Right lobe of liver (tissue), 6 donors: ENCODE measurements at regions not wholly inside any gene's neighbourhood (a gene's known extent, or its start where the extent isn't known, plus 50 kb on each side); places are given as distances from the start of the nearest gene placed in this dataset.
A peak's percentile ranks its signal among the peaks of the same experiment; 100 is the strongest.

Experiments used
- ATAC-seq, 4 donors: fragments of 200-7000 bp; cut with Tn5 transposase; one replicate each; pipeline ENCODE4 v1.9.1; 2020; ENCODE audit warnings: mild to moderate bottlenecking in 4 of 4, moderate library complexity in 4 of 4
- DNase-seq, 3 donors: peaks; one replicate each; pipeline ENCODE4 v3.0.0-alpha.2; 2020
- H3K27ac ChIP-seq, 3 donors: fragments of 200-600 bp; one replicate each; pipeline ENCODE4 v1.8.0; 2022
- H3K27me3 ChIP-seq, 2 donors: fragments of 200-600 bp; one replicate each; pipeline ENCODE4 v1.8.0; 2022
- H3K36me3 ChIP-seq, 4 donors: fragments of 200-600 bp; sonication (generic) in 1 of 4; one replicate each; pipeline versions ENCODE4 v1.5.1 to v1.8.0; 2017 to 2022; ENCODE audit warnings: control low read depth in 1 of 4
- H3K4me1 ChIP-seq, 4 donors: fragments of 200-600 bp; sonication (generic) in 1 of 4; one replicate each; pipeline versions ENCODE4 v1.5.1 to v1.8.0; 2017 to 2022; ENCODE audit warnings: control low read depth in 1 of 4
- H3K4me3 ChIP-seq, 3 donors: fragments of 200-600 bp; one replicate each; pipeline ENCODE4 v1.8.0; 2022
- H3K9me3 ChIP-seq, 4 donors: fragments of 200-600 bp; sonication (generic) in 1 of 4; one replicate each; pipeline versions ENCODE4 v1.5.1 to v1.8.0; 2017 to 2022; ENCODE audit warnings: control low read depth in 1 of 4
- POLR2A ChIP-seq: fragments of 450-650 bp; IDR thresholded peaks from one replicate; pipeline ENCODE4 v1.6.1; 2017; ENCODE audit warnings: antibody characterized with exemption, mild to moderate bottlenecking
- WGBS: methylation state at CpG from one replicate; pipeline ENCODE4 v1.1.6; 2018; ENCODE audit warnings: low coverage, low lambda C conversion rate; ENCODE audit not compliant: insufficient coverage; ENCODE audit errors: missing lambda C conversion rate; 5-methylcytosine and 5-hydroxymethylcytosine counted together
- intact Hi-C, 2 donors: fragments of 100-400 bp; cut with DNase I; formaldehyde crosslinking; loops; one replicate each; pipeline versions ENCODE4 v1.11.2 to v1.14.1; 2022
- TF ChIP-seq, protein P1 (sequence below), 4 donors: fragments of 200-600 bp in 3 of 4; fragments of 450-650 bp in 1 of 4; IDR thresholded peaks; one replicate each; pipeline versions ENCODE4 v1.5.1 to v1.8.0; 2016 to 2022; ENCODE audit warnings: antibody characterized with exemption in 4 of 4, mild to moderate bottlenecking in 2 of 4
- donor health status: DM: no; HTN: yes; CAD: no.
- donor health status: DM: no; HTN: no; CAD: no.
- donor health status: DM: no; HTN: no; CAD: no.
- donor health status: DM: no; HTN: yes; CAD: no.
- donor health status: DM: no; HTN: yes; CAD: no.

DNA sequence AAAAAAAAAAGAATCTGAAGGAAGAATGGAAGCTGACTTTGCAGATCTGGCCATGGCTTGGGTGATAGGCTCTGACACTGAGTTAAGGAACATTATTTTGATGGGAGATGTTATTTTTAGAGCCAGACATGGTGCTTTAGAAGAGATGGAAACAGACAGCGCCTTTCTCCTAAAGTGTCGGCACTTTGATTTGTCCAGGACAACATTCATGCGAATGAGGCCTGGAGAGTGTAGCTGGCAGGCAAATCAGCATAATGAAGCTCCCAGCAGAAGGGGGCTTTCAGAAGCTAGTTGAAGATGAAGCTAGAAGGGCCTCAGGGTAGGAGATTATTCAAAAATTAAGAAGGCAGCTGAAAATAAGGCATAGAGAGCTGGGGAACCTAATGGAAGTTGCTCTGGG, 397.7 kb downstream of the RWDD3 start:
- no peaks in the 10 kb centered on the region for H3K9me3 ChIP-seq
- intact Hi-C loops: no loop called here
- H3K4me1 ChIP-seq: no peaks in the 10 kb centered on the region
- no peak for DNase-seq
- no peak overlapping the region for H3K4me3 ChIP-seq
- no peaks in the 10 kb centered on the region for H3K36me3 ChIP-seq
- 100% methylated on average over 2 of the region's 3 CpGs for WGBS
- H3K27ac ChIP-seq: no peak overlapping the region
- no peaks in the 10 kb centered on the region for H3K27me3 ChIP-seq
- ATAC-seq: no peak
- no peak for TF ChIP-seq POLR2A

DNA sequence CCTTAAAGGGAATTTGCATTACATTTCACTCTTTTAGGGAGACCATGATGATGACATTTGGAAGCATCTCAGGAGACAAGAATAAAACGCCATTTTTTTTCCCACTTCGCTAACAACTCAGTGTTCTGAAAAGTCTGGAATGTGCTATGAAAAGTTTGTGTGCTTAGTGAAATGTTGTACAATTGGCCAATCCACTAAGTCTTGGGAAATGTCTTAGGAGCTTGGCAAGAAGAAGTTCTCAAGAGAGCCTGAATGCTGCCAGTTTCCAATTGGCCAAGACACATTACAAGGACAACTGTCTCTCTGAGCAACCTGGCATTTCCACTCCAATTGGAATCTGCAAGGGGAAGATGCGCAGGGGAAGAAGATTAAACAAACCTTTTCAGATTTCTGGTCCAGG, 401.8 kb downstream of the RWDD3 start:
- no peaks in the 10 kb centered on the region for H3K36me3 ChIP-seq
- no peaks in the 10 kb centered on the region for H3K27me3 ChIP-seq
- no peak for DNase-seq
- TF ChIP-seq, protein P1, sequence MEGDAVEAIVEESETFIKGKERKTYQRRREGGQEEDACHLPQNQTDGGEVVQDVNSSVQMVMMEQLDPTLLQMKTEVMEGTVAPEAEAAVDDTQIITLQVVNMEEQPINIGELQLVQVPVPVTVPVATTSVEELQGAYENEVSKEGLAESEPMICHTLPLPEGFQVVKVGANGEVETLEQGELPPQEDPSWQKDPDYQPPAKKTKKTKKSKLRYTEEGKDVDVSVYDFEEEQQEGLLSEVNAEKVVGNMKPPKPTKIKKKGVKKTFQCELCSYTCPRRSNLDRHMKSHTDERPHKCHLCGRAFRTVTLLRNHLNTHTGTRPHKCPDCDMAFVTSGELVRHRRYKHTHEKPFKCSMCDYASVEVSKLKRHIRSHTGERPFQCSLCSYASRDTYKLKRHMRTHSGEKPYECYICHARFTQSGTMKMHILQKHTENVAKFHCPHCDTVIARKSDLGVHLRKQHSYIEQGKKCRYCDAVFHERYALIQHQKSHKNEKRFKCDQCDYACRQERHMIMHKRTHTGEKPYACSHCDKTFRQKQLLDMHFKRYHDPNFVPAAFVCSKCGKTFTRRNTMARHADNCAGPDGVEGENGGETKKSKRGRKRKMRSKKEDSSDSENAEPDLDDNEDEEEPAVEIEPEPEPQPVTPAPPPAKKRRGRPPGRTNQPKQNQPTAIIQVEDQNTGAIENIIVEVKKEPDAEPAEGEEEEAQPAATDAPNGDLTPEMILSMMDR (IDR thresholded peaks at IDR 0.05): no peak
- TF ChIP-seq POLR2A: no peak
- no peak overlapping the region for H3K27ac ChIP-seq
- H3K4me1 ChIP-seq: peaks cover 0 to 5% (median 0%) of the 10 kb centered on the region in 4 donors
- no peak overlapping the region for H3K4me3 ChIP-seq
- no peak for ATAC-seq
- no peaks in the 10 kb centered on the region for H3K9me3 ChIP-seq
- intact Hi-C loops: no loop called here
- WGBS: 84% methylated on average over 3 of the region's 3 CpGs

DNA sequence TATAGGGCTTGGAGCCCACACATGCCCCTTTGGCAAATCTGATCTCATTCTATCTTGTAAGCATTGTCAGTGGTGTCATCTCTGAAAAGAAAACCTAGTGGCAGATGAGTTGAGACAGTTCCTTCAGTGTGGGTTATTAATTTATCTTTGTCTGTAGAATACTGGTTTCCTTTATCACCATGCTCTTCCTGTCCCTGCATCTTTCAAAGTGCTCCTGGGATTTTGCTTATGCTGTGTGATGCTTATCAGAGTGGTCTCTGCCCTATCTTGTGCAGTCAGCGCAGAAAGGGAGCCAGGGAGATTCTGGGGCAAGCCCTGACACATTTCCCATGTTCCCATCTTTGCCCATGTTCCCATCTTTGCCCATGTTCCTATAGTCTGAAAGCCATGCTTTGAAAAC, 402.9 kb downstream of the RWDD3 start:
- H3K9me3 ChIP-seq: no peaks in the 10 kb centered on the region
- H3K27ac ChIP-seq: no peak overlapping the region
- WGBS: 67% methylated on average over 1 of the region's 1 CpG
- no peak for DNase-seq
- no peak overlapping the region for H3K4me3 ChIP-seq
- TF ChIP-seq, protein P1 (IDR thresholded peaks at IDR 0.05): no peak
- TF ChIP-seq POLR2A: no peak
- intact Hi-C loops: no loop called here
- H3K36me3 ChIP-seq: no peaks in the 10 kb centered on the region
- no peak for ATAC-seq
- peaks cover 0 to 15% (median 0%) of the 10 kb centered on the region in 4 donors for H3K4me1 ChIP-seq
- H3K27me3 ChIP-seq: no peaks in the 10 kb centered on the region

DNA sequence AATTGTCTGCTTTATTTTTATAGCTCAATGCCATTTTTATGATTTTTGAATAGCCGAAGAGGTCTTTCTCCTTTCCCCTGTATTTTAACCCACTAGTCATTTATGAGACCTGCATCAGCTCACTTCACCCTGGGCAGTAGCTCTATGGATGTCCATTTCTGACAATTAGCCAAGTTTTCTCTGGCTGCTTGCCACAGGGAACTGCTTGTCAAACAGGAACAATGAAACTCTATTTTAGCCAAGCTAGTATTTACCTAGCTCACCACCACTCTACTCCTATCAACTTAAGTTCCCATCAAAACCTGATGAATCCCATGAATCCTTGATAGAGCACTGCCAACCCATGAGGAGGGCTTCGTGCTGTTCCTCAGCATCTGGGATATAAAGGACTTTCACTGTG, 406.7 kb downstream of the RWDD3 start:
- Histone ChIP-seq H3K4me3 (no peak overlapping the region), H3K36me3 (no peaks in the 10 kb centered on the region), H3K27me3 (no peaks in the 10 kb centered on the region), H3K4me1 (peaks cover 0 to 19% (median 0%) of the 10 kb centered on the region in 4 donors), H3K27ac (peak overlapping the region in 1 of 3 donors; percentile 33), H3K9me3 (no peaks in the 10 kb centered on the region)
- 42% methylated on average over 2 of the region's 2 CpGs for WGBS
- ATAC-seq: peak; percentile 81 to 91 (median 82)
- DNase-seq: peak in 2 of 3 donors; percentile 22 to 74
- TF ChIP-seq, protein P1 (IDR thresholded peaks at IDR 0.05): no peak
- intact Hi-C loops: no loop called here

DNA sequence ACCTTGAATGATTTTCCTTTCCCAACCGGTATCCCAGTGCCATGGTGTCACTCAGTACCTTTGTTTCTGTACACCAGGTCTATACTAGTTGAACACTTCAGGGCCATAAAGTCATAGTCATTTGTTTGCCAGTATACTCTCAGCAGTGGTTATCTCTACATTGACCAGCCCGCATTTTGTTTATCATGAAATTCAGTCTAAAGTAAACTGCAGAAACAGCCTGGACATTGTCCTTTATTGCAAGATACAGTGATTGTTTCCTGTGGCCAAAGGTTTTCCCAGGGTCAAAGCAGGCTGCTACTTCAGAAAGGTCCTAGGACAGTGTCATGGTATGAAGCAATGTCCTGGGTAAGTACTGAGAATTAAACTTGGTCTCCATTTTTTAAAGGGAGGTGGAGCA, 407.4 kb downstream of the RWDD3 start:
- 23% methylated on average over 2 of the region's 2 CpGs for WGBS
- TF ChIP-seq, protein P1 (IDR thresholded peaks at IDR 0.05): no peak
- no peak for TF ChIP-seq POLR2A
- no peaks in the 10 kb centered on the region for H3K36me3 ChIP-seq
- ATAC-seq (peak; percentile 78 to 89 (median 87)), DNase-seq (no peak)
- H3K27me3 ChIP-seq: no peaks in the 10 kb centered on the region
- H3K4me3 ChIP-seq: no peak overlapping the region
- H3K27ac ChIP-seq: peak overlapping the region in 1 of 3 donors; percentile 33
- H3K4me1 ChIP-seq: peaks cover 0 to 19% (median 0%) of the 10 kb centered on the region in 4 donors
- H3K9me3 ChIP-seq: no peaks in the 10 kb centered on the region
- intact Hi-C loops: no loop called here
